ENCODE measurements at regions not wholly inside any gene's neighbourhood (a gene's known extent, or its start where the extent isn't known, plus 50 kb on each side); places are given as distances from the start of the nearest gene placed in this dataset.

DNA sequence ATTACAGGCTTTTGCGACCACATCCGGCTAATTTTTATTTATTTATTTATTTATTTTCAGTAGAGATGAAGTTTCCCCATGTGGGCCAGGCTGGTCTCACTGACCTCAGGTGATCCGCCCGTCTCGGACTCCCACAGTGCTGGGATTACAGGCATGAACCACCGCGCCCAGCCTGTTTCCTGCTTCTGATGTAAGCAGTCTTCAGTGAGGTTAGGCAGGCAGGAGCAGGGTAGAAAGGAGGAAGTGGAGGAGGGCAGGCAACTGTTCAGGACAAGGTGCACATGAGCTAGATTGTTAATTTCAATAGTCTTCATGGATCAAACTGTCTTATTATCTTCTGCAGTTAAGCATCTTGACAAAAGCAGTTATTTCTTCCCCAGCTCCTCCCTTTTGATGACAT, 605.0 kb downstream of the CCSER2 start:
- H3K4me3 ChIP-seq = no peak overlapping the region
- H4K20me1 ChIP-seq (replicated peaks; ENCODE audit: control insufficient read depth, insufficient read depth, low read length) = no peaks in the 10 kb centered on the region
- H3K4me1 ChIP-seq (replicated peaks in 1 of 2; ENCODE audit: control insufficient read depth in 2 of 2, insufficient read depth in 2 of 2, low read length in 2 of 2) = no peaks in the 10 kb centered on the region
- CTCF ChIA-PET (ENCODE audit: low intra/inter-chr PET ratio) = no interaction called here
- no peak overlapping the region for H2AFZ ChIP-seq (ENCODE audit: low read depth, low read length)
- no peak overlapping the region for H3K27ac ChIP-seq (ENCODE audit: extremely low read depth, low read depth, low read length)
- BruUV-seq (replicated peaks) = no TSS peak
- intact Hi-C loops (cut with micrococcal nuclease) = no loop called here
- DNase-seq (ENCODE audit: extremely low read depth in 1 of 4, low spot score in 3 of 4) (no peak), FAIRE-seq (no peak), ATAC-seq (no peak)
- TF ChIP-seq TCF7 (IDR thresholded peaks at IDR 0.05; ENCODE audit: borderline replicate concordance) = no peak
- POLR2A ChIA-PET = interaction anchor here (0.6 kb wide), 1 partner anchor 22 kb away, joined by 3 read pairs; no protein-coding TSS in a partner anchor
- H3K9ac ChIP-seq (ENCODE audit: insufficient read depth in 1 of 2, low read depth in 2 of 2, low read length in 2 of 2) = no peak overlapping the region
- no peaks in the 10 kb centered on the region for H3K27me3 ChIP-seq (ENCODE audit: control insufficient read depth in 2 of 2, insufficient read depth in 2 of 2, low read length in 2 of 2)
- H3K9me3 ChIP-seq (replicated peaks; ENCODE audit: control insufficient read depth, insufficient read depth, low read depth, low read length) = no peaks in the 10 kb centered on the region; the same call in none of the 2 replicates
- 1% methylated on average over 7 of the region's 7 CpGs for whole genome bisulfite sequencing (ENCODE audit: insufficient coverage, low coverage, missing lambda C conversion rate)
- in situ Hi-C loops (cut with MboI) = no loop called here
- H3K79me2 ChIP-seq (ENCODE audit: control insufficient read depth, insufficient read depth, low read length) = no peaks in the 10 kb centered on the region
- H3K9me1 ChIP-seq (ENCODE audit: control insufficient read depth, insufficient read depth, low read length) = no peaks in the 10 kb centered on the region
- H3K4me2 ChIP-seq (ENCODE audit: insufficient read depth, low read length) = no peak overlapping the region
- H3K36me3 ChIP-seq (ENCODE audit: control insufficient read depth, insufficient read depth, low read length) = no peaks in the 10 kb centered on the region

DNA sequence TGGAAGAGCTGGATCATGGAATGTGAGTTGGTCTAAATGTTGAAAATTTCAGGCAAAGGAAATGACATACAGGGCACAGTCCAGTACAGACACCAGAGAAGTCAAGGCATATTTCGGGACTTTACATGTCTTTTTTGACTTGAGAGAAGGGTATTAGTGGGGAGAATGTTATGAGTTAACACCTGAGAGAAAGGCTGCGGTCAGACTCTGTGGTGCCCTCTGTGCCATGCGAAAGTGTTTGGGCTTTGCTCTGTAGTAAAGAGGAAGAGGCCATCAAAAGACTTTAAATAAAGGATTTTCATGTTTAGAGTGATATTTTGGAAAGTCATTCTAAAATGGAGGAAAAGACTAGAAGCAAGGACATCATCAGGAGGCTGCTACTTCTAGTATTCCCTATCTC, 607.4 kb downstream of the CCSER2 start:
- POLR2A ChIA-PET = no interaction called here
- no peaks in the 10 kb centered on the region; the same call in none of the 2 replicates for H3K9me3 ChIP-seq (replicated peaks; ENCODE audit: control insufficient read depth, insufficient read depth, low read depth, low read length)

More for the DNA sequence above, 607.4 kb downstream of the CCSER2 start:
- Histone ChIP-seq H3K36me3 (ENCODE audit: control insufficient read depth, insufficient read depth, low read length) (no peaks in the 10 kb centered on the region), H3K4me2 (ENCODE audit: insufficient read depth, low read length) (no peak overlapping the region), H3K9me1 (ENCODE audit: control insufficient read depth, insufficient read depth, low read length) (no peaks in the 10 kb centered on the region), H3K27me3 (ENCODE audit: control insufficient read depth in 2 of 2, insufficient read depth in 2 of 2, low read length in 2 of 2) (no peaks in the 10 kb centered on the region), H4K20me1 (replicated peaks; ENCODE audit: control insufficient read depth, insufficient read depth, low read length) (no peaks in the 10 kb centered on the region), H3K27ac (ENCODE audit: extremely low read depth, low read depth, low read length) (no peak overlapping the region), H3K4me3 (no peak overlapping the region), H3K79me2 (ENCODE audit: control insufficient read depth, insufficient read depth, low read length) (no peaks in the 10 kb centered on the region), H3K4me1 (replicated peaks in 1 of 2; ENCODE audit: control insufficient read depth in 2 of 2, insufficient read depth in 2 of 2, low read length in 2 of 2) (no peaks in the 10 kb centered on the region), H2AFZ (ENCODE audit: low read depth, low read length) (no peak overlapping the region), H3K9ac (ENCODE audit: insufficient read depth in 1 of 2, low read depth in 2 of 2, low read length in 2 of 2) (no peak overlapping the region)
- CTCF ChIA-PET (ENCODE audit: low intra/inter-chr PET ratio) = no interaction called here
- no TSS peak for BruUV-seq (replicated peaks)
- intact Hi-C loops (cut with micrococcal nuclease) = no loop called here
- in situ Hi-C loops (cut with MboI) = no loop called here
- 0% methylated on average over 3 of the region's 3 CpGs for WGBS (ENCODE audit: insufficient coverage, low coverage, missing lambda C conversion rate)
- ATAC-seq (no peak), DNase-seq (ENCODE audit: extremely low read depth in 1 of 4, low spot score in 3 of 4) (no peak), FAIRE-seq (no peak)
- TF ChIP-seq, protein P1, sequence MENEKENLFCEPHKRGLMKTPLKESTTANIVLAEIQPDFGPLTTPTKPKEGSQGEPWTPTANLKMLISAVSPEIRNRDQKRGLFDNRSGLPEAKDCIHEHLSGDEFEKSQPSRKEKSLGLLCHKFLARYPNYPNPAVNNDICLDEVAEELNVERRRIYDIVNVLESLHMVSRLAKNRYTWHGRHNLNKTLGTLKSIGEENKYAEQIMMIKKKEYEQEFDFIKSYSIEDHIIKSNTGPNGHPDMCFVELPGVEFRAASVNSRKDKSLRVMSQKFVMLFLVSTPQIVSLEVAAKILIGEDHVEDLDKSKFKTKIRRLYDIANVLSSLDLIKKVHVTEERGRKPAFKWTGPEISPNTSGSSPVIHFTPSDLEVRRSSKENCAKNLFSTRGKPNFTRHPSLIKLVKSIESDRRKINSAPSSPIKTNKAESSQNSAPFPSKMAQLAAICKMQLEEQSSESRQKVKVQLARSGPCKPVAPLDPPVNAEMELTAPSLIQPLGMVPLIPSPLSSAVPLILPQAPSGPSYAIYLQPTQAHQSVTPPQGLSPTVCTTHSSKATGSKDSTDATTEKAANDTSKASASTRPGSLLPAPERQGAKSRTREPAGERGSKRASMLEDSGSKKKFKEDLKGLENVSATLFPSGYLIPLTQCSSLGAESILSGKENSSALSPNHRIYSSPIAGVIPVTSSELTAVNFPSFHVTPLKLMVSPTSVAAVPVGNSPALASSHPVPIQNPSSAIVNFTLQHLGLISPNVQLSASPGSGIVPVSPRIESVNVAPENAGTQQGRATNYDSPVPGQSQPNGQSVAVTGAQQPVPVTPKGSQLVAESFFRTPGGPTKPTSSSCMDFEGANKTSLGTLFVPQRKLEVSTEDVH (IDR thresholded peaks at IDR 0.05; ENCODE audit: low read depth, partially characterized antibody) = no peak
- TF ChIP-seq NFIX (CRISPR knock-in tag; IDR thresholded peaks at IDR 0.05; ENCODE audit: low read depth) (no peak), OTX1 (CRISPR knock-in tag; IDR thresholded peaks at IDR 0.05) (no peak), MYC (IDR thresholded peaks at IDR 0.05; ENCODE audit: low read depth, low read length) (no peak), MYC (CRISPR knock-in tag; IDR thresholded peaks at IDR 0.05; ENCODE audit: borderline replicate concordance, low read depth) (no peak), HDAC1 (IDR thresholded peaks at IDR 0.05) (no peak), NBN (IDR thresholded peaks at IDR 0.05; ENCODE audit: low read depth) (no peak)

Measured in K562 (cell line).